HG03521 (cell line): ENCODE measurements at regions not wholly inside any gene's neighbourhood (a gene's known extent, or its start where the extent isn't known, plus 50 kb on each side); places are given as distances from the start of the nearest gene placed in this dataset.

Experiments used
- ATAC-seq: cut with Tn5 transposase; IDR thresholded peaks from one replicate; pipeline ENCODE4 v1.9.1; 2021; ENCODE audit warnings: mild to moderate bottlenecking, moderate library complexity; ENCODE audit not compliant: unreplicated experiment

GRCh38 chr1:219404629-219405028 is 208.3 kb downstream of the ZC3H11B start:
- no peak for ATAC-seq

- ATAC-seq: no peak
These were observed 210.0 kb downstream of the ZC3H11B start for GRCh38 chr1:219402925-219403324.

GRCh38 chr1:219401724-219402625 is 210.9 kb downstream of the ZC3H11B start:
- no peak for ATAC-seq

- no peak for ATAC-seq
These were observed 213.5 kb downstream of the ZC3H11B start for GRCh38 chr1:219399446-219399845.

DNA sequence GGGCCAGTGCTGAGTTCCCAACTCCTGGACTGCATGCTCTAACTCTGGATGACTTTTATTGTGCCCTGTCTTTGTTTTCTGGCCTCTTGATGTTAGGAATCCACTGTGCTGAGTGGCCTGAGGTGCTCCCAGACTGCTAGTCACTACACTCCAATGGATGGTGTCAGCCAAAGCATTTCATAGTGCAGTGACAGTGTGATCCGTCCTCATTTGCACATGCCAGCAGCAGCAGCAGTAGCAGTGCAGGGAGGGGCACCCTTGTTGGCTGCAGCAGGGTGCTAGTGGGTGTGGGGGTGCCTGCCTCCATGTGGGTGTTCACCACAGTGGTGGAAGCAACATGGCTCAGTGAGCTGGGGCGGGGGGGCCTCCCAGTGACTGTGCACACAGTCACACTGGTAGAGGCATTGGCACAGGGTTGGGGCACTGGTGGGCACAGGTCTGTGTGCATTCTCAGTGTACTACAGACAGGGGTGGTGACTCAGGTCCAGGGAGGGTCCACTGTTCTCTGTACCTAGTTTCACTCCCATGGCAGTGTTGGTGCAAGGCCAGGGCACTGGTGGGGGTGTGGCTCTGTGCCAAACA is 214.0 kb downstream of the ZC3H11B start:
- no peak for ATAC-seq

DNA sequence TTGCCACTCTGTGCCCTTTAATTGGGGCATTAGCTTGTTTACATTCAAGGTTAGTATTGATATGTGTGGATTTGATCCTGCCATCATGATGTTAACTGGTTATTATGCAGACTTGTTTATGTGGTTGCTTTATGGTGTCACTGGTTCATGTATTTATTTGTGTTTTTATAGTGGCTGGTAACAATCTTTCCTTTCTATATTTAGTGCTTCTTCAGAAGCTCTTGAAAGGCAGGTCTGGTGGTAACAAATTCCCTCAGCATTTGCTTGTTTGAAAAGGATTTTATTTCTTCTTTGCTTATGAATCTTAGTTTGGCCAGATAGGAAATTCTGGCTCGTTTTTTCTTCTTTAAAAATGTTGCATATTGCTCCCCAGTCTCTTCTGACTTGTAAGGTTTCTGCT is 215.4 kb downstream of the ZC3H11B start:
- ATAC-seq: no peak

DNA sequence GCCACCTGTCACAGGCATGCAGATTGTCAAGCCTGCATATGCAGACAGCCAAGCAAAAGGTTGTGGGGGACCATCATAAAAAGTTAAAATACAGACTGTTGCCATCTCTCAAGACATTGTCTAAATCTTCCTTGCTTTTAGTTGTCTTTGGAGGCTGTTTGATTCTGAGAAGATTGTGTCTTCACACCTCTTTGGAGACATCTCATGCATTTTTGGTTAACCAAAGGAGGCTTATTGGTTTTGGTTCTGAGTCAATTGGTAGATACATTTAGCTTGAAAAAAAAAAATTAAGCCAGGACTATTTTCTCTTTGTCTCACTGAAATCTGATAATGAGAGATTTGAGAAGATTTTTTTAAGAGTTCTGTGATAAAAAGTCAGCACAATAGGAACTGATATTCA is 217.6 kb downstream of the LYPLAL1 start:
- ATAC-seq: no peak

DNA sequence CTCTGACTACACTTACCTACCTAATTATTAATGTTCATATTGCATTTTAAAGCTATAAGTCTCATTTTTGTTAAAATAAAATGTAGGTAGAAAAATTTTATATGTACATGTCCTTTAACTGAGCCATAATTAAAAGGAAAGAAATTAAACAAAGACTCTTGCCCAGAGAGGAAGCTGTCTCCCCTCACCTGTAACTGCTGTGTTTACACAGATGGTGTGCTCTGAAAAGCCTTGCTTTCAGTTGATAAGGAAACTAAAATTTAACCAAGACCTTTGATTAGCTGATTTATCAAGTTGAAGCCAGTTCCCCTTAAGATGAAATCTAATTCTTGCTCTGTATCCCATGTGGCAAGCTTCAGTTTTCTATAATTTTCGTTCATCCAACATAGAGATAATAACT is 213.5 kb downstream of the LYPLAL1 start:
- no peak for ATAC-seq

DNA sequence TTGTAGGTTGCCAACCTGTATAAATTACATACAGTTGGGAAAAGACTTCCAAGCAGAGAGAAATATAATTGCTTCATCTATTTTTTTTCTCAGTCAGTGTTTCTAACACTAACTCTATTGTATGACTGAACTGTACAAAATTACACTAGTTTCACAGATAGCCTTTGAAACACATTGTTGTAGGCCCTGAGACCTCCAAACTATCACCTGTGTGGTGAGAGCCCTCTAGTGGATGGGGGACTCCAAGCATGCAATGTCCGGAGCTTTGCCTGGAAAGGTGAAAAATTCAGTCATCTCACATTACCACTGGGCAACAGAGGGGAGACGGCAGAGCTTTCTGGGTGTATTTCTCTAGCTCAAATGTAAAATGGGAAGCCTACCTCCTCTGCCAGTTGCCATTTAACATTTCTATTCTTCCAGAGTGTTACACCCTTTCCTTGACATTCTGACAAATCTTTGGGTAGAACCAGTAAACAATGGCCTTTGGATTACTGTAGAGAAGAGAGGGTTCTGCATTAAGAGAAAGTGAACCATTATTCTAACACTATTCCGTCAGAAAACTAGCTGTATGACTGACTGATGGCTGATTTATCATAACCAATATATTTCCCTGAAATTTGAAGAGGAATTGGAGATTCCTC is 212.2 kb downstream of the LYPLAL1 start:
- peak; percentile 90 for ATAC-seq

DNA sequence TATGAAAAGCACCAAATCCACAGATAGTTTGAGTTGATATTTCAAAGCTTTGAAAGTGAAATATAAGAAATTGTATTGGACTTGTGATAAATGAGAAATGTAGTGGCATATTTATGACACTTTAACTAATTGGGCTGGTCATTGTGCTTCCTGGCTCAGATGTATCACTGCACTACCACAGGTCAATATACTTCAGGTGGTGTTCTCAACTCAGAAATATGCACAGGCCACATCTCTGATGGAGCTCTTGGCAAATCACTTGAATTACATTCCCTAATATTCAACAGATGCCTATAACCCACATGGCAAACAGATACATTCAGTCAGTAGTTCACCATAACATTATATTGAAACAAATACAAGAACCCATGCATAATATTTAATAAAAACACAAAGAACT is 209.6 kb downstream of the LYPLAL1 start:
- ATAC-seq: no peak

DNA sequence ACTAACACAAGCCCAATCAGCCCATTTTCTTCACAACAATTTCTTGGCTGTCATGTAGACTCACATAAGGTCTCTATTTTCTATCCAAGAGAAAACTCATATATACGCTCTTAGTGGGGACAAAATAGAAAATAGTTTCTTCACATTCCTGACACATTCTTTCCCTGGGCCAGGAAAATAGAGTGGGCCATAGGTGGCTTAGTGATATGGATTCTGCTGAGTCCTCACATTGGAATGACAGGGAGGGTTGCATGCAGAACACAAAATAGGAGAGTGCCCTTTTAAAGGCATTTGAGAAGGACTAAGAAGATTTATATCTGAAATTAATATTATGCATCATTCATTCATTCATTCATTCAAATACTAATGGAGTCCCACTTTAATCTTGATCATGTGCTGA is 207.7 kb downstream of the LYPLAL1 start:
- no peak for ATAC-seq

DNA sequence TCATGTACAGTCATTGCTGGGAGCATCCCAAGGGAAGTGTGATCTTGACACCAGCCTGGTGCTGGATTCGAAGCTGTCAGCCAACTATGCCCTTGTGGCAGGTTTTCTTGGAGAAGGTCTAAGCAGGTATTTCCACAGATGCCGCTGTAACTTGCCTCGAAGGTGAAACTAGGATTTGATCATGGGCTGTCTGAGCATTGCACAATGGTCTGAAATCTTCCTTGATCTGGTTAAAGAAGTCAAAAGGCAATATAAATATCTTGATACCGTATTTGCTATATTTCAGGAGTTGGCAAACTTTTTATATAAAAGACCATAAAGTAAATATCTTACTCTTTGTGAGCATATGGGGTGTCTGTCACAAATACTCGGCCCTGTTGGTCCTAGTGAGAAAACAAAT is 206.8 kb downstream of the LYPLAL1 start:
- no peak for ATAC-seq

- ATAC-seq: no peak
These were observed 206.0 kb downstream of the LYPLAL1 start for GRCh38 chr1:219379691-219380090.

DNA sequence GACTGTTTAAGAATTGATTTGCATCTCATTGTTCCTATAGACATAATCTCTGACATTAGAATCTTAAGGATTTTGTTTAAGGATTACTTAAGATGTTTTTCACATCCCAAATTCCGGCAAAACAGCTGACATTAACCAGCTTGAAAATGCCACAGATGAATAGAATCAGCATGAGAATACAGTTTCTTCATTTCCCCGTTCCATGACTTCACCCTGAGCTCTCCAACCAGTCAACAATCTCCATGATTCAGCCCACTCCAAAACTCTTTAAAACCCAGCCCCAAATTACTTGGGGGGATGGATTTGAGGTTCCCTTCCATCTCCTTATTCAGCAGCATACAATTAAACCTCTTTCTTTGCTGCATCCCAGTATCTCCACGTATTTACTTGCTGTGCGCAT is 201.0 kb downstream of the LYPLAL1 start:
- no peak for ATAC-seq

DNA sequence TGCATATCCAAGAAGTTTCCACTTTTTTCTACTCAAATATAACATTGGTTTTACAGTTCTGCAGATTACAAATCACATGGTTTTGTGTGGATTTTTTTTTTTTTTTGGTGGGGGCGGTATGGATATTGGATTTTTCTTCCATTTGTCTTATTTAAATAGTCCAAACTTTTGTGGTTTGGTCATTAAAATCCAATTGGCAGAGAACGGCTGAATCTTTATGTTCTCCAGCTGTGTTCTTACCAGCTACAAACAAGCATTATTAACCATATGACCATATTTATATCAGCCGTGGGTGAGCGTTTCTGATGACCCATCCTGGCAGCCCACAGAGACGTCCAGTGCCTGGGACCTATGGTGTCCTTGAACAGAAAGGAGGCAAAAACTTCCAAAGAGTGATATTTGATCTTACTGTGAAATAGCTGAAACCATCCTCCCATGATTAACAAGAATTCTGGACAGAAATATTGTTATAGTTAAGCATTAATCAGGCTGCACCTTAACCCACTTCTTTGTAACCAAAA is 200.4 kb downstream of the LYPLAL1 start:
- ATAC-seq: no peak

GRCh38 chr1:219373616-219373935 is 199.9 kb downstream of the LYPLAL1 start:
- no peak for ATAC-seq

DNA sequence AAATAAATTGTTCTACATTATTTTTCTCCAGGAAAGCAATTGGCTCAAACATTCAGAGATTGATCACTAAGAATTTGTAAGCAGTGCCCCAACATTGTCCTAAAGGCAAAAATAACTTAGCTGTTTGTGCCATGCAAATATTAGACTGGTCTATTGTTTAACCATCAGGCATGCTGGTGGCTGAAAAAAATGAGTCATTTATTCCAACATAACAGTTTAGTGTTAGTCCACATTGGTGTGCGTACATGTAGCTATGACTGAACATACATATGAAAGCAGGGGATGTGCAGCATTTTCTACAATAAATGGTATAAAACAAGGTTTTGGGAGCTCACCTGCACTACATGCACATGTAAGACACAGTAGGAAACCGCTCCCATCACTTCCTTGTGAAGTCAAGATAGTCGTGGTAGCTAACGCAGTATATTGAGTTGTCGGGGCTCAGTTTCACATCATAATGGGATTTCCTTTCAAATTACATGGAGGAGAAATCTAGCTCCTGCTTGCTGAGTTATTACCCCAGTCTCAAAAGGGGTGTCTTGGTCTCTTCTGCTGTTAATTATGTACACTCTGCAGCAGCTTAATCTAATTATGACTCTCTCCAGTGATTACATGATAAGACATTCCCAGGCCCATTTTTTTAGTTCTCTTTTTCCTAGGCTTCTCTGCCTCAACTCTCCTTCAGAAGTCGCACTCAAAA is 199.4 kb downstream of the LYPLAL1 start:
- ATAC-seq: no peak

DNA sequence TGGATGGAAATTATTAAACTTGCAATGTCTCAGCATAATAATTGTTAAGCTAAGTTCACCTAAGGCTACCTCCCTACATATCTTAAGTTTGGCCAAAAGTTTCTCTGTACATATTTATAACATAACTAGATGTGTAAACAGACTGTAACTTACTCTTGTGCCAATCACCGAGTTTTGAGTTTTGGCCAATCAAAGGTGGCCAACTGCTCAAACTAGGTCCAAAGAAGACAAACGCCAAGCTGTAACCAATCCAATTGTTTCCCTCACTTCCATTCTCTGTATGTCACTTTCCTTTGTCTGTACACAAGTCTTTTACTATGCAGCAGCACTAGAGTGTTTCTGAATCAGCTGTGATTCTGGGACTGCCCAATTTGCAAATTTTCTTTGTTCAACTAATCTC is 197.8 kb downstream of the LYPLAL1 start:
- ATAC-seq: no peak

GRCh38 chr1:219367496-219367895 is 193.8 kb downstream of the LYPLAL1 start:
- ATAC-seq: no peak

DNA sequence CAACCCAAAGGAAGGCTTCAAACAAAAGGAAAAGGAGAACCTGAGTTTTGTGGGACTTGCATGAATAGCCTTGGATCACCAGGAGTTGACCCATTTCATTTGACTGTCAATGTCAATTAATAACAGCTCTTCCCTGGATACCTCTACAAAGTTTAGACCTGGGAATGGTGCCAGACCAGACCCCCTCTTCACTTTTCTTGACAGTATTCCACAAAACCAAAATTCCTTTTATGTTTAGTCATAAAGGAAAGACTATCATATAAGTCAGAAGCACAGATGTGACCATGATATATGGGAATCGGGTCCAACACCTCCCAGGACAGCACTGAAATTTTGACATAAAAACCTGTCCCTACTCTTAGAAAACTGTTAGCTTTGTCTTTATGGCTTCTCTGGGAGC is 191.8 kb downstream of the LYPLAL1 start:
- ATAC-seq: no peak

GRCh38 chr1:219362702-219363101 is 189.0 kb downstream of the LYPLAL1 start:
- ATAC-seq: no peak
